Neural progenitor cell (in vitro differentiated cells): ENCODE measurements at regions not wholly inside any gene's neighbourhood (a gene's known extent, or its start where the extent isn't known, plus 50 kb on each side); places are given as distances from the start of the nearest gene placed in this dataset.

Source experiments
- CTCF ChIP-seq: fragments of 200-600 bp; sonication (generic); IDR thresholded peaks from 2 replicates; pipeline ENCODE4 v1.5.1; 2017; ENCODE audit warnings: antibody characterized with exemption, mild to moderate bottlenecking
- EZH2 ChIP-seq: fragments of 200-600 bp; sonication (generic); IDR thresholded peaks from 2 replicates; pipeline ENCODE4 v1.6.1; 2017; ENCODE audit warnings: antibody characterized with exemption, mild to moderate bottlenecking, moderate library complexity
- EZH2phosphoT487 ChIP-seq: fragments of 200-600 bp; sonication (generic); IDR thresholded peaks from 2 replicates; pipeline ENCODE4 v1.6.1; 2017; ENCODE audit warnings: antibody characterized with exemption

DNA sequence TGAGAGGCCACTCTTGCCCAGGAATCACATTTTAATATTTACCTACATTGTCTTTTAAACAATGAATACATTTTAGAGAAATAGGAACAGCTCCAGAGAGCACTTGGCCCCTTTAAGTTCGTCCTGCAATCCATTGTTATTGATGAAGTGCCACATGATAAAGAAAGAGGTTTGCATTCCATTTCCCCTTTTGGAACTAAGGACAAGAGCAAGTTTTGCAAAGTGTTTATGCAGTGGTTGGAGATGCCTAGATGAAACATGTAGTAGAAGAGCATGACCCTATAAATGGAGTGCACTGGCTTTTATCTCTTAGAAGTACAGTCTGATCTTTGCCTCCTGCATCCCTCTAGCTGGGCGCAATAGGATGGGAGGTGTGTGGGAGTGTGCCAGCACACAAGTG, 118.7 kb upstream of the CNTNAP5 start:
- TF ChIP-seq CTCF (no peak), EZH2 (no peak), EZH2phosphoT487 (no peak)
